Kidney (tissue), 13 donors: ENCODE measurements at regions not wholly inside any gene's neighbourhood (a gene's known extent, or its start where the extent isn't known, plus 50 kb on each side); places are given as distances from the start of the nearest gene placed in this dataset.
A peak's percentile ranks its signal among the peaks of the same experiment; 100 is the strongest.

ENCODE experiments used
- DNase-seq, 5 donors: peaks; one replicate each; pipeline ENCODE4 v3.0.0-alpha.2; 2013 to 2020
- FAIRE-seq: peaks from 2 replicates; lab custom pipeline; 2012; peaks lifted over from hg19 to GRCh38; lab: Jason Lieb, UNC
- H3K27ac ChIP-seq, 2 donors: one replicate each; pipeline ENCODE4 v1.7.0; 2013; ENCODE audit warnings: low read depth in 2 of 2, low read length in 2 of 2, inconsistent platforms in 1 of 2
- H3K27me3 ChIP-seq: one replicate; pipeline ENCODE4 v1.7.1; 2013; ENCODE audit warnings: low read length, inconsistent platforms; ENCODE audit not compliant: control insufficient read depth, insufficient read depth
- H3K36me3 ChIP-seq, 3 donors: one replicate each; pipeline versions ENCODE4 v1.7.0 to v1.7.1; 2013; ENCODE audit warnings: low read length in 3 of 3, control low read depth in 1 of 3, inconsistent platforms in 1 of 3; ENCODE audit not compliant: insufficient read depth in 3 of 3, control insufficient read depth in 2 of 3
- H3K4me1 ChIP-seq, 3 donors: one replicate each; pipeline versions ENCODE4 v1.7.0 to v1.7.1; 2013; ENCODE audit warnings: low read length in 3 of 3, inconsistent platforms in 1 of 3, low read depth in 1 of 3; ENCODE audit not compliant: control insufficient read depth in 2 of 3, insufficient read depth in 2 of 3
- H3K4me3 ChIP-seq, 3 donors: one replicate each; pipeline versions ENCODE4 v1.7.0 to v1.8.1; 2013; ENCODE audit warnings: low read length in 3 of 3, control low read depth in 1 of 3, inconsistent platforms in 1 of 3
- H3K9ac ChIP-seq, 3 donors: one replicate each; pipeline versions ENCODE4 v1.7.0 to v1.7.1; 2013; ENCODE audit warnings: low read length in 3 of 3, control low read depth in 1 of 3, inconsistent platforms in 1 of 3
- H3K9me3 ChIP-seq, 3 donors: one replicate each; pipeline versions ENCODE4 v1.7.0 to v1.7.1; 2013; ENCODE audit warnings: low read length in 3 of 3, control low read depth in 1 of 3, inconsistent platforms in 1 of 3; ENCODE audit not compliant: control insufficient read depth in 2 of 3, insufficient read depth in 1 of 3
- CTCF ChIP-seq: IDR thresholded peaks from 3 replicates; pipeline ENCODE4 v1.5.1; 2012; ENCODE audit warnings: mild to moderate bottlenecking, moderate library complexity, borderline replicate concordance; ENCODE audit not compliant: insufficient read depth; ENCODE audit errors: extremely low read depth
- intact Hi-C: fragments of 100-400 bp; cut with DNase I; formaldehyde crosslinking; loops from one replicate; pipeline ENCODE4 v1.11.1; 2022
- donor health status: control.
- donor health status: control.
- donor health status: control.
- donor health status: control.
- donor health status: control.
- donor health status: DM: yes; HTN: yes; CAD: no.
- donor health status: Normal renal cell carcinoma (clear cell type).

DNA sequence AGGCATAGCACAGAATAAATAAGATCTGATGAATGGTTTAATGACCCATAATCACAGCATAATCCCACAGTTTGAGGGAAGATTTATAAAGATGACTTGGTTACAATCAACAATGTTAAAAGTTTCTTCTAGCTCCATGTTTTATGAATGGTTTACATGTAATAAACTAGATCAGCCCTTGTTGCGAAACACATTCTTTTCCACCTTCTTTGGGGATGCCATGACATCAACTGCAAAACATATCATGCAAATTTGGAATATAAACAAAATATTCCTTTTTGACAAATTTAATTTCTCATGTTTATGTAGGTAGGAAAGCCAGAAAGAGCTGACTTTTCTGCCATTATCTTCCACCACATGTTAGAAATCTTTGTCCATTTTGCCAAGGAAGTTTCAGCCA is 979.5 kb downstream of the MAT2B start:
- no peaks in the 10 kb centered on the region for H3K9me3 ChIP-seq
- DNase-seq (no peak), FAIRE-seq (no peak)
- H3K36me3 ChIP-seq: no peaks in the 10 kb centered on the region
- H3K27ac ChIP-seq: no peak overlapping the region
- no peaks in the 10 kb centered on the region for H3K27me3 ChIP-seq
- H3K4me1 ChIP-seq: no peaks in the 10 kb centered on the region
- no peak overlapping the region for H3K4me3 ChIP-seq
- no peak for TF ChIP-seq CTCF
- intact Hi-C loops: no loop called here
- H3K9ac ChIP-seq: no peak overlapping the region

GRCh38 chr5:164487939-164488338 is 982.5 kb downstream of the MAT2B start:
- Histone ChIP-seq H3K36me3 (no peaks in the 10 kb centered on the region), H3K27me3 (no peaks in the 10 kb centered on the region), H3K9ac (no peak overlapping the region), H3K9me3 (no peaks in the 10 kb centered on the region), H3K4me3 (no peak overlapping the region), H3K27ac (no peak overlapping the region), H3K4me1 (no peaks in the 10 kb centered on the region)
- FAIRE-seq (no peak), DNase-seq (no peak)
- intact Hi-C loops: no loop called here
- no peak for TF ChIP-seq CTCF

- Histone ChIP-seq H3K36me3 (no peaks in the 10 kb centered on the region), H3K9ac (no peak overlapping the region), H3K27me3 (no peaks in the 10 kb centered on the region), H3K9me3 (no peaks in the 10 kb centered on the region), H3K27ac (no peak overlapping the region), H3K4me3 (no peak overlapping the region), H3K4me1 (no peaks in the 10 kb centered on the region)
- intact Hi-C loops: no loop called here
- DNase-seq: peak in 2 of 5 donors; percentile 41 to 62
- no peak for FAIRE-seq
- TF ChIP-seq CTCF: no peak
These were observed 992.1 kb downstream of the MAT2B start for GRCh38 chr5:164497311-164498064.
